GM21390 (cell line): ENCODE measurements at regions not wholly inside any gene's neighbourhood (a gene's known extent, or its start where the extent isn't known, plus 50 kb on each side); places are given as distances from the start of the nearest gene placed in this dataset.
"Not testable (repeated sequence)": the region's sequence is repeated elsewhere in the genome, so short reads cannot be mapped to it uniquely, and the experiment has no call there.

Experiments
- ATAC-seq: cut with Tn5 transposase; IDR thresholded peaks from one replicate; pipeline ENCODE4 v1.9.1; 2021; ENCODE audit not compliant: unreplicated experiment

DNA sequence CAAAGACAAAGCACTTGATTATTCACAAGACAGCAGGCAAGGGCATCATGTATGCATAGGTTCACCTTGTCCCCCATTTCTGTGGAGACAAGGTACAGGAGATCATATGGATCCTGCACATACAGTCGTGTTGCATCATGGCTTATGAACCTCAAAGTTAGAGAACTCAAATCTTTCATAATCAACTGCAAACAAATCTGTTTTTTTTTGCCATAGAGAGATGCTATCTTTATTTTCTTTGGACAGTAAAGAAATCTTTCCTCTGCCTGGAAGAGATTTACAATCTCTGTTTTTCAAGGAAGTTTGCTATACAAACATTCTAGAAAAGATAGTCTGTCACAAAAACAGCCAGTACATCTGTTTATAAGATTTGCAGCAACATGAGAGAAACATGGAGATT, 578.8 kb downstream of the ANKRD50 start:
- no peak for ATAC-seq

DNA sequence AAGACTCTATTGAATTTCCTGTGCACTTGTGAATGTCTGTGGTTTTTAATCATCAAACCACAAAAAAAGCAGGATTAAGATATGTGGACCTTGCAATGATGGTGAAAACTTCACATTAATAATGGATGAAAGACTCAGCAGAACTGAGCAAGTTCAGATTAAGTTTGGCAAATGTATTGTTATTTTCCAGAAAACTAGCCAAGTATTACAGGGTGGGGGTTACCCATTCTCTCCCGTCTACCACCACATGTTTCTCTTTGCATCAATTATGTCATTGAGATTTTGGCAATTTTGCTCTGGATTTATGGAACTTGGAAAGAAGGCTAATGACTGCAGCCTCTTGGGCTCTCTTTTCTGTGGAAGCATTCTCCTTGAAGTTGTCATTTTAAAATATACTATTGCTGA, 577.1 kb downstream of the ANKRD50 start:
- ATAC-seq, result no peak

DNA sequence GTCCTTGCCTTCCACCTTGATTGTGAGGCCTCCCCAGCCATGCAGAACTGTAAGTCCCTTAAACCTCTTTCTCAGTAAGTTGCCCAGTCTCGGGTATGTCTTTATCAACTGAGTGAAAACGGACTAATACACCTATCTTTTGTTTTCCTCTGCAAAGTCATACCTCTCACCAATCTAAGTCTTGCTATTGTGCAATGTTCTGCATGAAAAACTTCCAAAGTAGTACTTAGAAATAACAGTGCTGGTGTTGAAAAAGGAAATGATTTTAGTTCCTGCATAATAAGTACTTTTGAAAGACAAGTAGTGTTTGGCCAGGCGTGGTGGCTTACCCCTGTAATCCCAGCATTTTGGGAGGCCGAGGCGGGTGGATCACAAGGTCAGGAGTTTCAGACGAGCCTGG, 573.5 kb downstream of the ANKRD50 start:
- ATAC-seq, result no peak

DNA sequence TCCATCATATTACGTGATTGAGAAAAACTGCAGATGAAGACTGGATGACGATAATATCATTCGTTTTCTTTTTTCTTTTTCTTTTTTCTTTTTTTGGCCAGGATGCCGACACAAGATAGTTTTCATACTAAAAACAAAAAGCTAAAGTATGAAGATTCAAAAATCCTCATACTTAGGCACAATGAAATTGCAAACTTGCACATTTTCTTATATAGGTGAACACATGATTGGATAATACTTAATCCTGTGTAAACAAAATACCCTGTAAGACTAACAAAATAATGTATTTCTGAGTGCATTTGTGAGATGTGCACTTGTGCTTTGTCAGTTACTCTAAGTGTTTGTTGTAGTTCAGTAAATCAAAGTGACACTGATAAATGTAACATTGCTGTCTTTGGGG, 568.9 kb downstream of the ANKRD50 start:
- no peak for ATAC-seq

DNA sequence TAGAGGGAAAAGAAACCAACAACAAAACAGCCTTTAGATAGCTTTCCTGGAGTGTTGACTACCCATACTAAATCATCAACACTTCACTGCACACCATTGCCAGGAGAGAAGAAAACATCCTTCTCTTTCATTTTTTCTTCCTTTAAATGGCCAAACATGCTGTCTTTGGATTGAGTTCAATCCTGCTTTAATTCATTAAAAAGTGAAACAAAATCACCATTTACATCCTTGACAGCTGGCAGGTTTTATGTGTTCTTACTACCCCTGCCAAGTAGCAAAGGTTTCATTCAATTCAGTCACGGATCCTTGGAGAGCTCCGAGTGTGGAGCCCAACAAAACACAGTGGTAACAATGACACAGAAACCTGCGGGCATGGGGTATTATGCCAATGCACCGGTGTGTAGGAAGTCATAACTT, 568.3 kb downstream of the ANKRD50 start:
- no peak for ATAC-seq

DNA sequence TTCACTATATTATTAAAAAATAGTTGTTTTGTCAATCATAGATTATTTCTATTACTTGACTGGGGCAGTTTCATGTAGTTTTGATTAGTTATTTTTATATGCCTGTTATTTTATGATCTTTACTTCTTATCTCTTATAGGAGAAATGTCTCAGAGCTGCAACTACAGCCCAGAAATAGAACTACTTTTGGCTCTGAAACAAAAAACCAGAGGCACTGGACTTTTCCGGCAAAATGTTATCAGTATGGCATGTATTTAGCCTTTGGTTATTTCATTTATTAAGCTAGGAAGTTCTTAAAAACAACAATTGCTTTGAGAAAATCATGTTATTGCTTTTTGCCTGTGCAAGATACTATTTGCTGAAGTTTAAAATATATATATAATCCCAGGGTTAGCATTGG, 566.5 kb downstream of the ANKRD50 start:
- ATAC-seq, result no peak

DNA sequence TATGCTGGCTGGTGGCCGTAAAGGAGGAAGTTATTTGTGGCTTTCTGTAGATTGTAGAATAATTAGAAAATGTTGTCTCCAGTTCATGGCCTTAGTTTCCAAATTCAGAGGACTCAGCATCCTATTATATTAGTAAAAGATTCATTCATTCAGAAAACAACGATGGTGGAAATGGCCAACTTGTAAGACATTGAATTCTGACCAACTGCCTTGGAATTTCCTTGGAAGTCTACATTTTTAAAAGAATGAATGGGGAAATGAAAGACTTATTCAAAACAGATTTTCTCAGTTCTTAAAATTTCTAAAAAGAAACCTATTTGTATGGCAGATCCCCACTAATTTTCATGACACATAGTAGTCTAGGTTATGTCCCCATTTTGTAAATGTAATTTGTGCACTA, 561.5 kb downstream of the ANKRD50 start:
- ATAC-seq, result no peak

DNA sequence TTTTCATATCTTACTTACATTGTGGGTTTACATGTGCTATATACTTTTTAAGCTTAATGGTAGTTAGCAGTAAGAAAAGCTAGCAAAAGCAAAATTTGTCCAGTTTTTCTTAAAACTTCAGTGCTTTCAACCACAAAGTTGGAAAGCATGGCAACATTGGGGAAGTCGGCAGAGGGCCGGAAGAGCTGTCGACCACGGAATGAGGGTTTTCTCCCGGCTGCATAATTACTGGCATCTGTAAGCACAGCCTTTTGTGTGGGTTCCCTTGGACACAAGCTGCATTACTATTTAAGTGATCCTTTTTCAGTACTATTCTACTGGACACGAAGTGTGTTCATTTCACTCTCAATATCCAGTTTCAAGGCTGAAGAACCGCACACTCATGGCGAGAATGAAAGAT, 560.4 kb downstream of the ANKRD50 start:
- ATAC-seq, result no peak

DNA sequence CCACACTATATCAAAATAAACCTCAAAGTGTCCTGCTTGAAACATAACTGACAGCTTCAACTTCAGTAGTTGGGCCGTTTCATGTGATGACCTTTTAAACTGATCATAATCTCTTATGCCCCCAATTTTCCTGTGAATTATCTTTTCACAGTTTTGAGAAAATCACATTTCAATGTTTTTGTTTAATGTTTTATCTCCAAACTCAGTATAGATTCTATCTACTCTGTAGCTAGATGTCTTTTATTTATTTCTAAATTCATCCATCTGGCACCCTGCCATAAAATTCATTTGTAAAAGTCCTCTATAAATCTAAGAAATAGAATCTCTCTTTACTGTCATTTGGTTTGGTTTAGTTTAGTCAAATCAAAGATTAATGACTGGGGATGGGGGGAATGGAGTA, 557.3 kb downstream of the ANKRD50 start:
- no peak for ATAC-seq

DNA sequence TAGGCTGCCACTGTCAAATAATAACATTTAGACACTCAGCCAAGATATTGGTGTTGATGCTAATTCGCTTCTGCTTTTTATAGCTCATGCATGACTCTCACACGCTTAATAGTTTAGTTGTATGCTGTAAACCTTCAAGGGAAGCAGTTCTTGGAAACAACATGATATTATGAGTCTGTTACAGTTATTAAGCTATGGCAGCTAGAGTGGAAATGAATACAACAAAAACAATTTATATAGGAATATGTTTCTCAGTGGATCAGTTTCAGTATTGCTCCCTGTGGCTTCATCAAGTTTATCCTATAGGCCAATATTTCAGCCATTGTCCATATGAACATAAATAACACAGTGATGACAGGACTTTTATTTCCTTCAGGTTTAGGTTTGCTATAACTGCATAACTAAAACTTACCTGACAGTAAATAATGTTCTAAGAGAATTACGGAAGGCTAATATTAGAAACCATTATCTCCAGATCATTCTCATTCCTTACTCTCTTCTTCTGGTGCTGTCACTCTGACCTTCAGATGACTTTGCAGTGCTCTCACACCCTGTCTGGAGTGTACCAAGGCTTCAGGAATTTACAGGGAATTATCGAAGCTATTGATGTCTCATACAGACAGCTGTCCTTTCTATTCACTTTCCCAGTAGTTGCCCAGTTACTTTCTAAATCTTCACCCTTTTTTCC, 555.0 kb downstream of the ANKRD50 start:
- ATAC-seq, result no peak

DNA sequence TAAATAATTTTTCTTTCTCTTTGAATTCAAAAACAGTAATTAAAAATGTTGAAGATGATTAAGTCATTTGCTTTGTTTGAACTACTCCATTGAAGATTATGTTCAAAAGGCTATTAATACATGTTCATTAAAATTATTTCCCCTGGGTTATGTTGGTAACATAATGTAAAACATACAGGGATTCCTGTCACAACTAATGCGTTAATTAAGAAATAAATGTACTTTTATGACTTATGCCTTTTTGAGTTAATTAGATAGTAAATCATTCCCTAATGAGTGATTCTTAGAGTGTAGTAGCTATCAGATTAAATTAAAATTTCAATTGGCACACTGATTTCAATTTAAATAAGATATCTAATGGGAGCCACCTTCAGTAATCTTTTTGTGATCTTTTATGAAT, 549.1 kb downstream of the ANKRD50 start:
- no peak for ATAC-seq

DNA sequence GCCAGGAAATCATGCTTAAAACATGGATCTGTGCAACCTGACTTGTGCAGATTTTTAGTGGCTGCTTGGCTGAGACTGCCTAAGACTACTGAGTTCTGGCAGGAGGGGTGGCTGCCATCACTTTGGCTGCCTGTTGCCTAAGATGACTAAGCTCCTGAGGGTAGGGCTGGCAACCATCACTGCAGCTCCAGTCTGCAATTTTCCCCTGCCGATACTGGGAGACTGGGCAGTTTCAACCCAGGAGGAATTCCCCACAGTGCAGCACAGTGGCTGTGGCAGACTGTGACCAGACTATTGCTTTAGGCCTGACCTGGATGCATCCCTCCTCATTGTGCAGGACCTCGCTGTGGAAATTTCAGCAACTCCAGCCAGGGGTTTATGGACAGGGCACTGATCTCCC, 544.9 kb downstream of the ANKRD50 start:
- ATAC-seq, result no peak

DNA sequence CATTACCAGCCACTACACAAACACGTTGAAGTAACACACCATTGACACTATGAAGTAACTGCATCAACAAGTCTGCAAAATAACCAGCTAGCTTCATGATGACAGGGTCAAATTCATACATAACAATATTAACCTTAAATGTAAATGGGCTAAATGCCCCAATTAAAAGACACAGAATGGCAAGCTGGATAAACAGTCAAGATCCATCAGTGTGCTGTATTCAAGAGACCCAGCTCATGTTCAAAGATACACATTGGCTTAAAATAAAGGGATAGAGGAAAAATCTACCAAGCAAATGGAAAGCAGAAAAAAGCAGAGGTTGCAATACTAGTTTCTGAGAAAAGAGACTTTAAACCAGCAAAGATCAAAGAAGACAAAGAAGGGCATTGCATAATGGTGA, 543.0 kb downstream of the ANKRD50 start:
- ATAC-seq, result not testable (repeated sequence)

DNA sequence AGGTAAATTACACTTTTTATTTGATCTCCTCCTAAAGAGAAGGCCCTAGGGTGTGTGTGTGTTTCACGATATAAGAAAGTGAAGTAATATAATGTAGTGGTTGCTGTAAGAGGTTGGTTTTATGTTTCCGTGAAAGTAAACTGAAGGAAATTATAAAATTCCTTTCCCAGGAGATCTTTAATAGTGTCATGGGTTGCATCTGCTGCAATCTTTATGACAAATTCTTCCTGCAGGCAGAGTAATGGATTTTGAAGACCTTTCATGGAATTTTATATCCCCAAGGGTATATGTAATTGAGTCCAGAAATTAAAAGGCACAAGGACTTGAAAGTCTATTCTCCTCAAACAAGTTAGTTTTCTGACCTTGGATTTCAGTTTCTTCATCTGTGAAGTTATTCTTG, 538.6 kb downstream of the ANKRD50 start:
- ATAC-seq, result no peak

DNA sequence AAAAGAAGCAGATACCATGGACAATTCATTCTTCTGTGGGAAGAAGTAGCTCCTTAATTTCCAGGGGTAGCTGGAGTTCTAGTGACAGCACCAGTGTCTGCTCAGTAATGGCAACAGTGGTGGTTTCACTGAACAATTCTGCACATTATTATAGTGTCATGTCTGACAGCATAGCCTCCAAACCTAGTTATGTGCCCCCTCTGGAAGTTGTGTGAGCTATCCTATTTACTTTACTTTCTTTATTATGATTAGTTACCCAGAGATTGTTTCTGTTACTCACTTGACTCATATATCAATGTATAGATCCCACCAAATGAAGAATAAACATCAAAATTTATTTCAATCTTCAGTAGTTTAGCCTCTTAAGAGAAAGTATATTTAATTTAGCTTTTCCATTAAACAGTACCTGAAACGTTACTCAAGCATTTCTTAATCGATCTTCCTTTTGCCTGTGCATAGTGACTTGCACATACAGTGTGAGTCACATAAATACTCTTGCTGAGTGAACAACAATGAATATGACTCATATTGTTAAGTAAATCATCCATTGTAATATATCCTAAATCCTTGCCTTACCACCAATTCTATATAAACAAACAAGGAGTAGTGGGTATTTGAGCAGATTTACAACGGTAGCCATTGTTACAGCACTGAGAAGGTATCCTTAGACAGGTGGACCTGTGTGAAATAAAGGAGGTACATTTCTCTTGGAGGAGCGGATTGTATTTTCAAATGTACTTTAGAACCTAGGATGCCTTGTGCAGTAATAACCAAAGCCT, 534.7 kb downstream of the ANKRD50 start:
- ATAC-seq, result no peak

DNA sequence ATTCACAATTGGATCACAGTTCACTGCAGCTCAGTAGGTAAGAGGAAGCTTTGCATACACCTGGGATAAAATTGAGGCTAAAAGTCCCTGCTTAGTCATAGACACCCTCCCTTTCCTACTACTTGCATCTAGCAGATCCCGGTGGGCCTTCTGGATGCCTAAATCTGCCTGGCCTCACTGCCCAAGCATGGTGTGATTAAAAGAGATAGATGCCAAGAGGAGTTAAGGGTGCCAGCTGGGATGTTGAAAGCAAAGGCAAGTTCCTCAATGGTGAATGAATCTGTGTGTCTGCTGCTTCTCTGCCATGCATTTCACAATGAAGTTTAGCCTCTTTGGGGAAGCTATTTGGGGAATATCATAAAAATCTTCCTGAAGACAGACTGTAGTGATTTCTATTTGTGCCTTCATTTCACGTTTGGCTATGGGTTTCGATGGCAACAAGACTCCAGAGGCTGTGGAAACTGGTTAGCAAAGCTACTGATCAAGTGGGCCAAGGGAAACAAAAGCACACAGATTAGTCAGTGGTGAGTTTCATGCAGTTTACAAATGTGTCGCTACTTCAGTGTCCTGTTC, 534.0 kb downstream of the ANKRD50 start:
- no peak for ATAC-seq

DNA sequence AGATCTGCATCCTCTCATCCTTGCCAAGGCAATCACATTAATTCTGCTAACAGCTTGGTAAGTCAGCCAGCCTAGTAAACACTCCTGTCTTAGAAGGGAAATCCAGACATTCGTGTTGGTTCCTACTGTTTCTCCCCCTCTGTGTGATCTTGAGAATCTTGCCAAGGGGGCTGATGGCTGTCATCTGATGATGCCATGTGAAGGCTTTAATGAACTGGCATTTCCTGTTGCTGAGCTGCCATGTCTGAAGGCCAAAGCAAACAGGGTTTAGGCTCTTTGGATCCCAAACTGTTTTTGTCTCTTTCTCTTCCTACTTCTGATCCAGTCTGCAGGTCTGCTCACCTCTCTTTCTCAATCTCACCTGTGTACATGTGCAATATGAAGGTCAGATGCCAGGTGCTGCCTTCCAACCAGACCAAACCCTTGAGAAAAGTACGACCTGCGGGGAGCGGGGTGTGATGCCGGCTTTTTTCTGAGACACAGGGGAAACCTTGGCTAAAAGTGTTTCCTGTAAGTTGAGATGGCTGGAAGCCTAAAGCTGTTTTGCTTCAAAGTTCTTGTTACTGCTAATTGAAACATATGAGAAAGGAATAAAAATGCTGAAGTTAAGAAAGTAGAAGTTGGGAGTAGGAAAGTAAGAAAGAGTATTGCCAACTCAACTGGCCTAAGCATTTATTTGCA, 532.9 kb downstream of the ANKRD50 start:
- ATAC-seq, result no peak

DNA sequence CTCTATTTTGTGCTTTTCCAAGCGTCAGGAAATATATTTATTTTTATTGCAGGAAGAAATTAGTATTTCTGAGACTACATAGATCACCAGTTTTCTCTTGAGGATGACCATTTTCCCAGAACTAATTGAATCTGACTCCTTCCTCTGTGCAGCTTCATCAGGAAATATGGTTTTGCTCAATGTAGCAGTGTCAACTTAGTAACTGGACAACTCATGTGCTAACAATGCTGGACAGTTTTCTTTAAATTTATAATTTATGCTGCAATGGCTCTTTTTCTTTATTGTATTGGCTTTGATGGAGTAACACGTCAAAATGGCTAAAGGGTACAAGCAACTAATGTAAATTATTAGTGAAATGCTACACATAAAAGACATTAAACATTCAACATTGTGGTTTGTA, 531.5 kb downstream of the ANKRD50 start:
- no peak for ATAC-seq

DNA sequence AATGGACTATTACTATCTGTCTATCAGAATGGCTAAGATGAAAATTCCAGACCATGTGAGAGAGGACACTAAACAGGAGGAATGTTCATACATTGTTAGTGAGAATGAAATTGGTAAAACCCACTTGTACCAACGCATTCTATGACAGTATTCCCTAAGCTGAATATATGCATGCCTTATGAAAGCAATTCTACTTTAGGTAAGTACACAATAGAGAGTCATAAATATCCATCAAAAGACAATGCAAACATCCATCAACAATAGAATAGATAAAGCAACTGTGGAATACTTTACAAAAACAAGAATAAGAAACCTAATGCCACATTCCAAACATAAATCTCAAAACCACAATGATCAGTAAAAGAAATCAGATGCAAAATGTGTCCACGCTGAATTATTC, 529.3 kb downstream of the ANKRD50 start:
- no peak for ATAC-seq

DNA sequence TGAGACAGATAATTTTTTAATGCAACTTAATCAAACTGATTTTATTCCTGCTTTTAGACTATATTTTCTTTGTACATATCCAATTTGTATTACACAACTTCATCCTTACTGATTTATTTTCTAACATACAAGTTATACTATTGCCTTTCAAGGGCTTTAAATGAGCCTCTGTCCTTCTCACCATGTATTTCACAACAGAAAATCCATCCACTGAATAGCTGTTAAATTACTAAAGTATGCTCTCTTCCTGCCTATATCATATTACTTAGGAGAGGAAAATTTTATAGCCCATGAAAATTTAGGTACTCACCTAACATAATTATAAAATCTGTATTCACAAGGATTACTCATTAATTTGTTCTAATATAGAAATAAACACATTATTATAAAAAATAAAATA, 528.6 kb downstream of the ANKRD50 start:
- ATAC-seq, result no peak

DNA sequence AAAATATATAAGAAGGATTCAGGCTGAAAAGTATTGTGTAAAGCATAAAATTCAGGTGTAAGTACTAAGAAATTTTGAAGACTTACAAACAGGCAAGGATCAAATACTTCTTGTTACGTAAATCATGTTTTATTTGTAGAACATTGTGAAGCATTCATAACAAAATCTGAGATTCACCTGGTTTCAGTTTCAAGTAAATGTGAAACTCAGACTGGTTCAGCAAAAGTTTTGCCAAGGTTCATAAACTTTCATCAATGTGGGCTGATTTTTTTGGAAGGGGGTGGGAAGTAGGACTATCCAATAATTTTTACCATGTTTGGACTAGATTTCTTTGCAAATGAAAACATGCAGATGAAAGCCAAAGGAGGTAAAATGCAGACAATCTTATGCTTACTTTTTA, 527.7 kb downstream of the ANKRD50 start:
- no peak for ATAC-seq

DNA sequence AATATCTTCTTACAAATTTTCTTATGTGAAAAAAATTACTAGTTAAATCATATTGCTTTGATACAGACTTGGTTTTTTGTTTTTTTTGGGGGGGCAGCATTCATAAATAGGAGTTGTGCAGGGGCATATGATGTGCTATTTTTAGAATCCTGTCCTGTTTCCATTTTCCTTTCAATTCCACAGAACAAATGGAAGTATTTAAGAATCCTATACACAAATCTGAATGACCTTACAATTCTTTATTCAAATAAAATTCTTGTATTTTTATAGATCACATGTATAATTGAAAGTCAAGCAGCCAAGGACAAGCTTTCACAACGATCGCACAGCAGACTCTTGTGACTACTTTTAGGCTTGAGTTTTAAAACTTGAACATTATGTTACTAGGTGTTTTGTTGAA, 523.9 kb downstream of the ANKRD50 start:
- ATAC-seq, result no peak
